ENCODE measurements at regions not wholly inside any gene's neighbourhood (a gene's known extent, or its start where the extent isn't known, plus 50 kb on each side); places are given as distances from the start of the nearest gene placed in this dataset.

DNA sequence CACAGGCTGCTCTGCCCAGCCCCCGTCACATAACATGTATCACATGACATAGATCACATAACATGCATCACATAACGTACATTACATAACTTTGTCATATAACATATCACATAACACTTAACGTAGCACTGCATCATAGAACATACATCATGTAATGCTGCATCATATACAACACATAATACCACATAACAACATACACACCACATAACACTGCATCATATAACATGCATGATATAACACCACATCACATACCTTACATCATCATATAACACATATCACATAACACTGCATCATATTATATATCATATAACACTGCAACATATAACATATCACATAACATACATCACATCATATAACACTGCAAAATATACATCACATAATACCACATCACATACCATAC is 83.8 kb downstream of the AXIN2 start:
- no peaks in the 10 kb centered on the region for H3K27me3 ChIP-seq
- no peak for TF ChIP-seq POLR2A (IDR thresholded peaks at IDR 0.05)
- TF ChIP-seq CTCF (IDR thresholded peaks at IDR 0.05), result no peak
- no peak overlapping the region for H3K4me3 ChIP-seq
- peaks cover 0 to 4% of the 10 kb centered on the region in 2 donors for H3K4me1 ChIP-seq
- no peak for DNase-seq
- no peaks in the 10 kb centered on the region for H3K9me3 ChIP-seq
- H3K36me3 ChIP-seq, result no peaks in the 10 kb centered on the region
- H3K27ac ChIP-seq, result no peak overlapping the region
- intact Hi-C loops (cut with DNase I; ENCODE audit: low total_unique reads), result no loop called here

DNA sequence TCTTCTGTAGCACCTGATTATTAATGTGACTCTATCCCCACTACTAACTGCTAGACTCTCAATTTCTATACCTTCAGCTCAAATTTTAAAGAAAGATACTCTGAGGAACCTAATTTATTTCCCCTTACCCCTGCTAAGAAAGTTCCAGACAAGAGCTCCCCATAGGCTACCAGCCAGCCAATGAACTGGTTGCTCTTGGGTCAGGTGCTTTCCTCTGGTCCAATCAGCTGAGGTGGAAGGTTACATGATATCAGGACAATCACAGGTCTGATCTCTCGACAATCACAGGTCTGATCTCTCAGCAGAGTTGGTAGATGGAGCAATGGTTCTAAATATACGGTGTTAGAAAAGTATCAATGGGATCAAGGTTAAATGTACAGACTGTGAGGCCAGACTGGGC is 86.8 kb downstream of the AXIN2 start:
- Histone ChIP-seq H3K27me3 (no peaks in the 10 kb centered on the region), H3K36me3 (no peaks in the 10 kb centered on the region), H3K9me3 (no peaks in the 10 kb centered on the region), H3K4me3 (no peak overlapping the region), H3K4me1 (peaks cover 0 to 4% of the 10 kb centered on the region in 2 donors), H3K27ac (no peak overlapping the region)
- TF ChIP-seq CTCF (IDR thresholded peaks at IDR 0.05) (no peak), POLR2A (IDR thresholded peaks at IDR 0.05) (no peak)
- no peak for DNase-seq
- intact Hi-C loops (cut with DNase I; ENCODE audit: low total_unique reads), result no loop called here

- H3K27me3 ChIP-seq, result no peaks in the 10 kb centered on the region
- no peak overlapping the region for H3K4me3 ChIP-seq
- no peaks in the 10 kb centered on the region for H3K36me3 ChIP-seq
- H3K4me1 ChIP-seq, result peaks cover 0 to 4% of the 10 kb centered on the region in 2 donors
- no peak for DNase-seq
- intact Hi-C loops (cut with DNase I; ENCODE audit: low total_unique reads), result no loop called here
- no peak overlapping the region for H3K27ac ChIP-seq
- TF ChIP-seq CTCF (IDR thresholded peaks at IDR 0.05) (no peak), POLR2A (IDR thresholded peaks at IDR 0.05) (no peak)
- no peaks in the 10 kb centered on the region for H3K9me3 ChIP-seq
Observed at GRCh38 chr17:65473985-65474384, 87.5 kb downstream of the AXIN2 start.

DNA sequence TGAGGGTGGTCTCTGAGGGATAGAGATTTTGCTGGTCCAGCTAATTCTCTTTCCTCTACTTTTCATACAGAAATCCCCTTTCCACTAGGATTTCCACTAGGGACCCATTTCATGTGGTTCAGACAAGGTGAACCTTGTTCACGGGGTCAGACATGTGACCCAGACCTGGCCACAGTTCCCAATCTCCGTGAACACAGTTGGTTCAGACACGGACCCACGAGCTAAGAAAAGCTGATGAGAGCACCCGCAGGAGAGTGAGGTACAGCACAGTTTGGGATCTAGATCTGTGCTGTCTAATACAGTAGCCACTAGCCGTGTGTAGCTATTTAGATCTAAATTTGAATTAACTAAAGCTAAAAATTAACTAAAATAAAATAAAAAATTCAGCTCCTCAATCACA is 88.1 kb downstream of the AXIN2 start:
- TF ChIP-seq POLR2A (IDR thresholded peaks at IDR 0.05), result no peak
- no peak for TF ChIP-seq CTCF (IDR thresholded peaks at IDR 0.05)
- DNase-seq, result no peak
- H3K36me3 ChIP-seq, result no peaks in the 10 kb centered on the region
- peaks cover 0 to 4% of the 10 kb centered on the region in 2 donors for H3K4me1 ChIP-seq
- intact Hi-C loops (cut with DNase I; ENCODE audit: low total_unique reads), result no loop called here
- peak overlapping the region; percentile 34 to 60 for H3K27ac ChIP-seq
- H3K9me3 ChIP-seq, result no peaks in the 10 kb centered on the region
- no peak overlapping the region for H3K4me3 ChIP-seq
- H3K27me3 ChIP-seq, result no peaks in the 10 kb centered on the region

DNA sequence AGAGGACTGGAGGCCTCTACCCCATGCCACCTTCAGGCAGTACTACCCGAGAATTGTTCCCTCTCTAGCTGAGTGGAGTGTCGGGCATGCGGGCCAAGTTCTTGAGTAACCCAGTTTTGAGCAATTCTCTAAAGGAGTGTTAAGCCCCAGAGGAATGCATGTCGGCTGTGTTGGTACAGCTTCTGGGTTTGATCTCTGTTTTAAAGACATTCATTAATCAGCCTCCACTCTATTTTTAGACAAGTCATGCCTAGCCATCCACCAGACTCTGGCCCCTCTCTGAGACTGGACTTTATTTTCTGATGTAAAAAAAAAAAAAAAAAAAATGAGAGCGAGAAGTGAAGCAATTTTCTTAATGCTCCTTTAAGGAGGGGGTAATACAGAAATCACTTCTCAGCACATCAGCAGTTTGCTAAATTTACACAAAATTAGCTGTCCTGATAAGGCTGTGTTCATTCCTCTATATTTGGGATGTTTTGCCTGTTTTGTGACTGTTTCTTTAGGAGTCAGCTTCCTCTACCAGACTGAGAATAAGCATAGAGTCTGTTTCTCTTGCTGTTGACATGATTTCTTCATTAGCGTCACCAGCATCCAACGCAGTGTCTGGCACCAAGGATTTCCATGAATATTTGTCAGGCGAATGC is 88.7 kb downstream of the AXIN2 start:
- H3K4me1 ChIP-seq, result peaks cover 0 to 4% of the 10 kb centered on the region in 2 donors
- peak; percentile 57 to 60 for DNase-seq
- intact Hi-C loops (cut with DNase I; ENCODE audit: low total_unique reads), result no loop called here
- TF ChIP-seq CTCF (IDR thresholded peaks at IDR 0.05), result no peak
- no peak for TF ChIP-seq POLR2A (IDR thresholded peaks at IDR 0.05)
- peak overlapping the region; percentile 45 to 60 for H3K27ac ChIP-seq
- H3K4me3 ChIP-seq, result no peak overlapping the region
- H3K27me3 ChIP-seq, result no peaks in the 10 kb centered on the region
- no peaks in the 10 kb centered on the region for H3K36me3 ChIP-seq
- no peaks in the 10 kb centered on the region for H3K9me3 ChIP-seq
